ENCODE measurements at regions not wholly inside any gene's neighbourhood (a gene's known extent, or its start where the extent isn't known, plus 50 kb on each side); places are given as distances from the start of the nearest gene placed in this dataset.
"Not testable (repeated sequence)": the region's sequence is repeated elsewhere in the genome, so short reads cannot be mapped to it uniquely, and the experiment has no call there.

DNA sequence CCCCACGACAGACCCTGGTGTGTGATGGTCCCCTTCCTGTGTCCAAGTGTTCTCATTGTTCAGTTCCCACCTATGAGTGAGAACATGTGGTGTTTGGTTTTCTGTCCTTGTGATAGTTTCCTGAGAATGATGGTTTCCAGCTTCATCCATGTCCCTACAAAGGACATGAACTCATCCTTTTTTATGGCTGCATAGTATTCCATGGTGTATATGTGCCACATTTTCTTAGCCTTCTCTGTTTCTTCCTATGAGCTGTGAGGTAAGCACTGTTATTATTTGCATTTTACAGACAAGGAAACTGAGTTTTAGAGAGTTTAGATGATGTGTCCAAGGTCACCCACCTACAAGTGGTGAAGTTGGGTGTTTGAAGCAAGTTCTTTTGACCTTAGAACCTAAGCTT lies 51.1 kb upstream of the BNC1 start:
- H3K27me3 ChIP-seq (ENCODE audit: insufficient read depth, low read length); H3K4me1 ChIP-seq (ENCODE audit: insufficient read depth, low read length); H3K4me3 ChIP-seq (ENCODE audit: low read length); H3K9ac ChIP-seq (ENCODE audit: low read depth, low read length); H3K27ac ChIP-seq (ENCODE audit: low read depth, low read length); H3K9me3 ChIP-seq (ENCODE audit: insufficient read depth, low read depth, low read length); H3K36me3 ChIP-seq (ENCODE audit: insufficient read depth, low read length): not testable (repeated sequence)
- WGBS, result no CpG with 5 or more reads among the region's 1 CpG

DNA sequence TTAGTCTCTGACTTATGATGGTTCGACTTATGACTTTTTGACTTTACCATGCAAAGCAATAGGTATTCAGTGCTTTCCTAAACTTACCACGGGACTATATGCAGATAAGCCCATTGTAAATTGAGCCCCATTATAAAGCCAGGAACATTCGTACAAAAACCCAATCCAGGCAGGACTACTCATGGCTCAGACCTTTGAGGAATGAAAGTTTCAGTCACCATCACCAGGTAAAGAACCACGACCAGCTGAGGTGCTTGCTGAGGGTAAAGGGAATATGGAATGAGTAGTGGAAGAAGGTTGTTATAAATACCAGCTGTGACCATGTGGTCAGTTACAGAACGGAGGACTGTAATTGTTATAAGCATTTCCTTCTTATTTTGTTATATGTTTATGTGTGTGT lies 54.9 kb upstream of the BNC1 start:
- 86% methylated on average over 5 of the region's 5 CpGs for WGBS

DNA sequence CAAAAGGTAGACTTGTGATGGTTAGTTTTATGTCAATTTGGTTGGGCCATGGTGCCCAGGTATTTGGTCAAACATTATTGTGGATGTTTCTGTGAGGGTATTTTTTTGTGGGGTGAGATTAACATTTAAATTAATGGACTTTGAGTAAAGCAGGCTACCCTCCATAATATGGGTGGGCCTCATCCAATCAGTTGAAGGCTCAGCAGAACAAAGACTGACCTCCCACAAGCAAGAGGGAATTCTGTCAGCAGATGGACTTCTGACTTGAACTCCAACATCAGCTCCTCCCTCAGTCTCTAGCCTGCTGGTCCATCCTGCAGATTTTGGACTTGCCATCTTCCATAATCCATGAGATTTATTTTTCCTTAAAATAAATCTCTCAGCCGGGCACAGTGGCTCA lies 55.6 kb upstream of the BNC1 start:
- no peaks in the 10 kb centered on the region for H3K4me1 ChIP-seq (ENCODE audit: insufficient read depth, low read length)
- WGBS, result 94% methylated on average over 1 of the region's 1 CpG

More for the DNA sequence above, 54.9 kb upstream of the BNC1 start:
- Histone ChIP-seq H3K4me3 (ENCODE audit: low read length) (no peak overlapping the region), H3K27me3 (ENCODE audit: insufficient read depth, low read length) (no peaks in the 10 kb centered on the region), H3K9me3 (ENCODE audit: insufficient read depth, low read depth, low read length) (no peaks in the 10 kb centered on the region), H3K4me1 (ENCODE audit: insufficient read depth, low read length) (no peaks in the 10 kb centered on the region), H3K9ac (ENCODE audit: low read depth, low read length) (no peak overlapping the region), H3K36me3 (ENCODE audit: insufficient read depth, low read length) (no peaks in the 10 kb centered on the region), H3K27ac (ENCODE audit: low read depth, low read length) (no peak overlapping the region)

DNA sequence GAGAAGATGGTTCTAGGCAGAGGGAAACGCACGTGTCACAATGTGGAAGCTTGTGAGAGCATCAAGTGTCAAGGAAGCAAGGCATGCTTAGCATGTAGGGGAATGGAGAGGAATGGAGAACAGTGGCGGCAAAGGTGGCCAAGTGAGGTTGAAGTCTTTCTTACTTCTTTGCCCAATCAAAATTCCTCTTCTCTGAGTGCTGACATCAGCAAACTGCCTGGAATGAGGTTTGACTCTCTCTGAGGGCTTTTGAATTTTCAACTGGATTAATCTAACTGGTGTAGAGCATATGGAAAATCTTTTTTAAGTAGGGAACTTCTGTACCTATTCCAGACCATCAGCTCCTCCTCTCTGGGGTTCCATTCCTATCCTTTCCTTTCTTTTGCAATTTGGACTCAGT lies 61.9 kb upstream of the BNC1 start:
- WGBS, result 87% methylated on average over 3 of the region's 3 CpGs
- H3K27ac ChIP-seq (ENCODE audit: low read depth, low read length), result no peak overlapping the region

More for the DNA sequence above, 55.6 kb upstream of the BNC1 start:
- no peaks in the 10 kb centered on the region for H3K9me3 ChIP-seq (ENCODE audit: insufficient read depth, low read depth, low read length)
- H3K9ac ChIP-seq (ENCODE audit: low read depth, low read length), result no peak overlapping the region
- H3K36me3 ChIP-seq (ENCODE audit: insufficient read depth, low read length), result no peaks in the 10 kb centered on the region
- H3K27me3 ChIP-seq (ENCODE audit: insufficient read depth, low read length), result no peaks in the 10 kb centered on the region
- H3K4me3 ChIP-seq (ENCODE audit: low read length), result no peak overlapping the region
- no peak overlapping the region for H3K27ac ChIP-seq (ENCODE audit: low read depth, low read length)

DNA sequence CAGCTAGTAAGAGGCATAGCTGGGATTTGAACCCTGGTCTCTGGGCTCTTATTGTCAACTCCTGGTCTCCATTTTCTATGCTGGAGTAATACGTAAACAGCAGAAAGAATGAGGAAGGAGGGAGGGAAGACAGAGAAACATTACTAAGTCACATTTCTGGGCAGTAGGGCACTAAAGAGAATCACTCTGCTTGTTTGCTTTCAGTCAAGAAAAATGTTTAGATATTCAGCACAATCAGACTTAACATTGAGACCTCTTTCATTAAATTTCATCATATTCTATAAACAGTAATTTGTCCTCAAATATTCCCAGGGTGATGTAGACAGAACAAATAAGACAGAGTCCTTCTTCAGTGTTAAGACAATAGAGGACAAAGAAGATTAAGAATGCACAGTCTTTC lies 67.7 kb upstream of the BNC1 start:
- no peak overlapping the region for H3K4me3 ChIP-seq (ENCODE audit: low read length)
- H3K36me3 ChIP-seq (ENCODE audit: insufficient read depth, low read length), result no peaks in the 10 kb centered on the region
- H3K27ac ChIP-seq (ENCODE audit: low read depth, low read length), result no peak overlapping the region
- no peak overlapping the region for H3K9ac ChIP-seq (ENCODE audit: low read depth, low read length)
- H3K4me1 ChIP-seq (ENCODE audit: insufficient read depth, low read length), result no peaks in the 10 kb centered on the region
- H3K9me3 ChIP-seq (ENCODE audit: insufficient read depth, low read depth, low read length), result no peaks in the 10 kb centered on the region
- H3K27me3 ChIP-seq (ENCODE audit: insufficient read depth, low read length), result no peaks in the 10 kb centered on the region
- WGBS, result 88% methylated on average over 1 of the region's 1 CpG

More for the DNA sequence above, 61.9 kb upstream of the BNC1 start:
- Histone ChIP-seq H3K9ac (ENCODE audit: low read depth, low read length) (no peak overlapping the region), H3K36me3 (ENCODE audit: insufficient read depth, low read length) (no peaks in the 10 kb centered on the region), H3K27me3 (ENCODE audit: insufficient read depth, low read length) (no peaks in the 10 kb centered on the region), H3K4me1 (ENCODE audit: insufficient read depth, low read length) (no peaks in the 10 kb centered on the region), H3K4me3 (ENCODE audit: low read length) (no peak overlapping the region), H3K9me3 (ENCODE audit: insufficient read depth, low read depth, low read length) (no peaks in the 10 kb centered on the region)

DNA sequence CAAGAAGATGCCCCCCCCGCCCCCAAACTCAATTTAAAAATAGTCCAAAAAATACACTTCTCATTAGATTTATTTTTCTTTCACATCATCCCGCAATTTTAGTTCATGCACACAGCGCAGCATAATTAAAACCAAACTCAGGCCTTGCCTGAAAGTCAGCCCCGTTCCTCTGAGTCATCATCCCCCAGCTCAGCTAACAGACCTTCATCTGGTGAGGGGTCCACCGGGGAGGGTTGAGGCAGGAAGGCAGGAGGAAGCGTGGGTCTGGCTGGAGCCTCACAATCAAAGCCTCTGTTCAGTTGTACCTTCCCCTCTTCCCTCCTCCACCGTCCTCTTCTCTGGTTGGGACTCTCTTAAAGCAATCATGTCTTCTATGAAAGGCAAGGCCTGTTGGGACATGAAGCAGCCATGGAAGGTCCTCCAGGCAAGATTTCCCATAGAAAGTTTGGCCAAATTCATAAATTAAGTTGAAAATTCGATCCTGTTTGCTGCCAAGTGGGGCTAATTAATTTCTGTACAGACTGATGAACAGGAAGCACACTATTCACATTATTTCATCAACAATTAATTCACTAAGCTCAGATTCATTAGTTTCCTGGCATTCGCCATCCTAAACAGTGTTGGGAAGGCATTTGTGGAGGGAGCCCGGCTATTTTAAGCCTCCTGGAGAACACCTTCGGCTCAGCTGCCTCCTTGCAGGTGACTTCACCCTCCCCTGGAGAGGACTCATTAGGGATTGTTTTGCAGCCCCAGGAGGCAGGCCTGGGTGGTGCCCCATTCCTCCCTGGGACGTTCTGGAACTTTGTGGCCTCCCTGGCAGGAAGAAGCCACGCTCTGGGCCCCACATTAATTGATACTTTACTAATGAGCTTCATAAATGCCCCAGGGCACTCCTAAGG lies 72.3 kb upstream of the BNC1 start:
- 82% methylated on average over 13 of the region's 13 CpGs for WGBS
- no peak overlapping the region for H3K27ac ChIP-seq (ENCODE audit: low read depth, low read length)
- H3K9ac ChIP-seq (ENCODE audit: low read depth, low read length), result no peak overlapping the region
- no peaks in the 10 kb centered on the region for H3K36me3 ChIP-seq (ENCODE audit: insufficient read depth, low read length)
- no peaks in the 10 kb centered on the region for H3K9me3 ChIP-seq (ENCODE audit: insufficient read depth, low read depth, low read length)
- no peak overlapping the region for H3K4me3 ChIP-seq (ENCODE audit: low read length)
- no peaks in the 10 kb centered on the region for H3K4me1 ChIP-seq (ENCODE audit: insufficient read depth, low read length)
- H3K27me3 ChIP-seq (ENCODE audit: insufficient read depth, low read length), result no peaks in the 10 kb centered on the region

DNA sequence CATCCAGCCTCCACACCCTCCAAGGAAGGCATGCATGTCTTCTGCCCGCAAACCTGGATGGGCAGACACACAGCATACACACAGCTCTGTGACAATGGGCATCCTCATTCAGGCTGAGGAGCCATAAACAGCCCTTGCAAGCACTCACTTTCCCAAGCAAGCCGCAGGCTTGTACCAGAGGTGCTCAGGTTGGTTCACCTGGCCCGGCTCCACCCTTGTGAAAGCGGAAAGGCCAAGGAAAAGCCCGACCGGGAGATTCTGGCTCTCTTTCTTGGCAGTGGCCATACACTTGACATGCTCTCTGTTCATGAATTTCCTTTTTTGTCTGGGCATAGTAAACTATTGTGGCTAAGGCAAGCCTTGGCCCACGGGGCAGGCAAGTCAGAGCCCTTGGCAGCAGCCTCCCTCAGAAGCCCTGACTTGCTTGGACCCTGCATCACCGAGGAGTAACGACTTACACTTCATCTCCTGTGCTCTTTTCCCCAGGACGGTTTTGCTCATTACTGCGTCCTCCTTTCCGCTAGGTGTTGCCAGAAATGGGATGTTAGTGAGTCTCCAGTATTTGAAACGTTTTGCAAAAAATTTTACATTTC lies 74.6 kb upstream of the BNC1 start:
- no peak overlapping the region for H3K27ac ChIP-seq (ENCODE audit: low read depth, low read length)
- H3K36me3 ChIP-seq (ENCODE audit: insufficient read depth, low read length), result no peaks in the 10 kb centered on the region
- H3K9me3 ChIP-seq (ENCODE audit: insufficient read depth, low read depth, low read length), result no peaks in the 10 kb centered on the region
- no peak overlapping the region for H3K4me3 ChIP-seq (ENCODE audit: low read length)
- no peaks in the 10 kb centered on the region for H3K4me1 ChIP-seq (ENCODE audit: insufficient read depth, low read length)
- WGBS, result 94% methylated on average over 13 of the region's 13 CpGs
- no peak overlapping the region for H3K9ac ChIP-seq (ENCODE audit: low read depth, low read length)
- peaks cover 4% of the 10 kb centered on the region; the same call in 1 of the 2 replicates for H3K27me3 ChIP-seq (ENCODE audit: insufficient read depth, low read length)

DNA sequence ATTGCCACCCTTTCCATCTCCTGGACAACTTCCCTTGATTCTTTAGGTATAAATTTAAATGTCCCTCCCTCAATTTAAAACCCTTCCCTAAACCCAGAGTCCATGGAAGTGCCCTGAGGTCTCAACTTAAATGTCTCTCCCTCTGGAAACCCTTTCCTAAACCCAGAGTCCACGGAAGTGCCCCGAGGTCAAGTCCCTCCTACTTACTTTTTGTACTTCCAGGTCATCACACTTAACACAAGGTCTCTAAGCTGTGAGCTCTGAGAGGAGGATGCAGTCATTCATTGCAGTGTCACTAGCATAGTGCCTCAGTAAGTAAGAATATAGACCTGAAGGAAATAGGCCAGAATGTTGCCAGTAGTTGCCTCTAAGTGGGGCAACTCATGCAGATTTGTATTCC lies 78.2 kb upstream of the BNC1 start:
- H3K36me3 ChIP-seq (ENCODE audit: insufficient read depth, low read length), result no peaks in the 10 kb centered on the region
- peaks cover 10% of the 10 kb centered on the region for H3K4me1 ChIP-seq (ENCODE audit: insufficient read depth, low read length)
- 78% methylated on average over 2 of the region's 2 CpGs for WGBS
- H3K27ac ChIP-seq (ENCODE audit: low read depth, low read length), result no peak overlapping the region
- H3K27me3 ChIP-seq (ENCODE audit: insufficient read depth, low read length), result peaks cover 34% of the 10 kb centered on the region
- H3K9ac ChIP-seq (ENCODE audit: low read depth, low read length), result no peak overlapping the region
- no peak overlapping the region for H3K4me3 ChIP-seq (ENCODE audit: low read length)
- H3K9me3 ChIP-seq (ENCODE audit: insufficient read depth, low read depth, low read length), result no peaks in the 10 kb centered on the region

DNA sequence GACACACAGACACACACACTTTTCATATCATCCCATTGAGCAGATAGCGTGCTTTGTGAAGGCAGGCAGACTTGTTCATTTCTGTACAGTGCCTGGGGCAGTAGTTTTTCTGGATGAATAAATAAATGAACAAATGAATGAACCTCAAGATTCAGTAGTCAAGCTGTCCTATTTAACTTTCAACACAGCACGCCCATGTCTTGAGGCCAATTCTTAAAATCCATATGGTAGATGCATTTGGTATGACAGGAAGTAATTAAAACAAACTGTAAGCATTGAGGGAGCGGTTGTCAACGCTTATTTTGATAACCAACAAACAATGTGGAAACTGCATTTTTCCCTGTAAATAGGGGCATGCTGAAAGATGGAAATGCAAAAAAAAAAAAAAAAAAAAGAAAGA lies 80.0 kb upstream of the BNC1 start:
- Histone ChIP-seq H3K27me3 (ENCODE audit: insufficient read depth, low read length) (peaks cover 34% of the 10 kb centered on the region), H3K27ac (ENCODE audit: low read depth, low read length) (no peak overlapping the region), H3K4me1 (ENCODE audit: insufficient read depth, low read length) (peaks cover 10% of the 10 kb centered on the region), H3K9me3 (ENCODE audit: insufficient read depth, low read depth, low read length) (no peaks in the 10 kb centered on the region), H3K9ac (ENCODE audit: low read depth, low read length) (no peak overlapping the region), H3K4me3 (ENCODE audit: low read length) (no peak overlapping the region), H3K36me3 (ENCODE audit: insufficient read depth, low read length) (no peaks in the 10 kb centered on the region)
- 86% methylated on average over 4 of the region's 4 CpGs for WGBS

DNA sequence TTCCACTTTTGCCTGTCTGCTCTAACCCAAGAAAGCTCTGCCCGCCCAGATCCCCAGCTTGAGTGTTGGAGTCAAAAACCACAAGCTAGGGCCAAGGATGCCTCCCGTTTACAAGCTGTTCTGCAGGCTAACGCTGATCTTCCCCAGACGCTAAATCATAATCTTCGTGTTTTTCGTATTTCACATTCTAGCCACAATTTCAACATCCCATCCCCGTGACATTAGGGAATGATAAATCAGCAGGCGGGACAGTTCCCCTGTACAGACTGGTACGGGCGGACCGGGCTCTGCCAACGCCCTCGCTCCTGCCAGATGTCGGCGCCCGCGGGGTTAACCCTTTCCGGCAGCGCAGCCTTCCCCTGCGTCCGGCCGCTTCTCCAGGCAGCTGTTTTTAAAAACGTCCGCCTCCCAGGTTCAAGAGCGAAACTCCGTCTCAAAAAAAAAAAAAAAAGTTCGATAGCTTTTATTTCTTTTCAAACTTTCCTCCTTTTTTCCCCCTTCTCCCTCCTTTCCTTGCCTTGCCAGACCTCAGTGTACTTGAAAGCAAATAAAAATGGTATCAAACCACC lies 81.0 kb upstream of the BNC1 start:
- Histone ChIP-seq H3K9ac (ENCODE audit: low read depth, low read length) (no peak overlapping the region), H3K36me3 (ENCODE audit: insufficient read depth, low read length) (no peaks in the 10 kb centered on the region), H3K4me3 (ENCODE audit: low read length) (peak overlapping the region; percentile 61), H3K4me1 (ENCODE audit: insufficient read depth, low read length) (peaks cover 10% of the 10 kb centered on the region), H3K27me3 (ENCODE audit: insufficient read depth, low read length) (peaks cover 34% of the 10 kb centered on the region), H3K27ac (ENCODE audit: low read depth, low read length) (no peak overlapping the region), H3K9me3 (ENCODE audit: insufficient read depth, low read depth, low read length) (no peaks in the 10 kb centered on the region)
- 4% methylated on average over 27 of the region's 27 CpGs for WGBS

DNA sequence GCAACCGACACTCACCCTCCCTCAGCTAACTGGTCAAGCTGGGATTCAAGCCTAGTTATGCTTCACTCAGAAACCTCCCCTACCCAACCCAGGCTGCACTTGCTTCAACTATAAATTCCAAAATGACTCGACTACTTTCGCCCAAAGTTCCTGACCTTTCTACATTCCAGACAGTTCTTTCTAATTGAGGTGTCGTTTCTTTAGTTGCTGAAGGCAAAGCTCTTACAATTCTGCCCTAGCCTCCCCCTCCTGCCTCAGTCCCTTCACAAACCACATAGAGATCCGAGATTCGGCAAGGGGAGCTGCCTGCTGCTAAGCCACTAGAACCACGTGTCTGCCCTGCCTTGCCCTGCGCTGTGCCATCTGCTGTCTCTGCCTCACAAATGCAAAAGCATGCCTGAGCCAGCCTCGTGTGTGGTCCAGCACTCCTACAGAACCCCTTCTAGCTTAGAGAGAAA lies 74.7 kb upstream of the SH3GL3 start:
- H3K4me3 ChIP-seq (ENCODE audit: low read length), result no peak overlapping the region
- WGBS, result 54% methylated on average over 9 of the region's 9 CpGs
- H3K4me1 ChIP-seq (ENCODE audit: insufficient read depth, low read length), result no peaks in the 10 kb centered on the region
- peaks cover 11% of the 10 kb centered on the region for H3K27me3 ChIP-seq (ENCODE audit: insufficient read depth, low read length)
- no peak overlapping the region for H3K27ac ChIP-seq (ENCODE audit: low read depth, low read length)
- H3K36me3 ChIP-seq (ENCODE audit: insufficient read depth, low read length), result no peaks in the 10 kb centered on the region
- no peak overlapping the region for H3K9ac ChIP-seq (ENCODE audit: low read depth, low read length)
- H3K9me3 ChIP-seq (ENCODE audit: insufficient read depth, low read depth, low read length), result no peaks in the 10 kb centered on the region

Measured in HUES64 (cell line).